NCI-H1417 (cell line): ENCODE measurements at regions not wholly inside any gene's neighbourhood (a gene's known extent, or its start where the extent isn't known, plus 50 kb on each side); places are given as distances from the start of the nearest gene placed in this dataset.

Experiments used
- DNase-seq, 3 experiments: peaks; one replicate each; lab custom pipeline; 2025; lab: John Stamatoyannopoulos, UW

DNA sequence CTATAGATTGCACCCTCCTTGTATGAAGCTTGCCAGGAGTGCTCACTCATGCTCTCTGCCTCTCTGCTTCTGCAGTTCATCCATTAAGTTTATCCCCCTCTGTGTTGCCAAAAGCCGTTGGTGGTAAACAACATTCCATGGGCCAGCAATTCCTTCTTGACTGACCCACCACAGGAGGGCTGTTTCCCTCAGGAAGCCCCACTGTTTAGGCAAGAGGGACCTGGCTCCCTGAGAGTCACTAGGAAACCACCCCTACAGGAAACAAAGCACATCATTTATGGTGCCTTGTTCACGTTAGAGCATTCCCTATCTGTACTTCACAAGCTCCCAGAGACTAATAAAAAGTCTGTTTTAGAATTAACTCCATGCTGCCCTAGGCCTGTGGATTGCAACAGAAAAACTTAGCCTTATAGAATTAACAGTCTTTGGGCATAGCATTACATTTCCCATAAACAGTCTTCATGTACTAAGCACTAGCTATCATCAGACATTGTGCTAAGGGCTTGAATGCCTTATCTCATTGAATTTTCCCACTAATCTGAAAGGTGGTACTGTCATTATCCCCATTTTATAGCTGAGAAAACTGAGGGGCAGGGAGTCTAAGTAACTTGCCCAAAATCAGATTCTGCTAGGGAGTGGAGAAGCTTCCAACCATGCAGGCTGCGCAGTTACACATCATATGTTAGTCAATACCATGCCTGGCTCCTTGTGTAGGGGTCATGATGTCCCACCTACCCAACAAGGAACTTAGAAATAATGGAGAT is 149.9 kb downstream of the SHQ1 start:
- DNase-seq, result peak in 1 of 3 experiments; percentile 9

DNA sequence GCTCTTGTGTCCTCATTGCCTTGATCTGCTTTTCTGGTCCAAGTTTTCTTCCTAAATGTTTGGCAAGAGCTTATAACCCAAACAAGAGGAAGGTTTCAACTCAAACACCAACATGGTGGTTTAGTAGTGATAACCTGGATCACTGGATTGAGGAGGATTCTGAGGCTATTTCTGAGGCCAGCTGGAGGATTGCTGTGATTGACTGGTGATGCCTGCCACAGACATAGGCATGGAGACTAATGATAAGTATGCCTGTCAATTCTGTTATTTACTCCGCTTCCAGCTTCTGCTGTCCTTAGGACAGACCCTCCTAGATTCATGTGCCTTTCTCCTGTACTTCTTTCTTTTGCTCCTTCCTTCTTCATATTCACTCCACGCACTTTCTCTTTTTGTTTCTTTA is 150.5 kb downstream of the SHQ1 start:
- no peak for DNase-seq

- DNase-seq, result peak in 1 of 3 experiments; percentile 4
Observed at GRCh38 chr3:72696815-72697214, 151.4 kb downstream of the SHQ1 start.

DNA sequence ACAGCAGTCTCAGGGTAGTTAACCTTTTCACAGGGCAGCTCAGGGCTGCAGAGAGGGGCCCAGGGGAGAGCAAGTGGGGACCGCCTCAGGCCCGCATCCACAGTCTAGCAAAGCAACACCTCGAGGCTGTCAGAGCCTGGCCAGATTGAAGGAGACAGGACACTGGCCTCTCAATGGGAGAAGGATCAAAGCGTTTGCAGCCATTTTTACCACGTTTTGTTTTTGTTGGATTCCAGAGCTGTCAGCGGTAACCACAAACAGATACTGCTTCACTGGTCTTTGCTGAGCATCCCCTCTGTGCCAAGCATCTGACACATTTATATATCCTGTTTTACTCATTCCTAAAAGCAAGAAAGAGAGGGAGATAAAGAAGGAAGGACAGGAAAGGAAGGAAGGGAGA is 153.8 kb downstream of the SHQ1 start:
- no peak for DNase-seq

- peak in 1 of 3 experiments; percentile 22 for DNase-seq
Observed at GRCh38 chr3:72692990-72693389, 155.3 kb downstream of the SHQ1 start.

DNA sequence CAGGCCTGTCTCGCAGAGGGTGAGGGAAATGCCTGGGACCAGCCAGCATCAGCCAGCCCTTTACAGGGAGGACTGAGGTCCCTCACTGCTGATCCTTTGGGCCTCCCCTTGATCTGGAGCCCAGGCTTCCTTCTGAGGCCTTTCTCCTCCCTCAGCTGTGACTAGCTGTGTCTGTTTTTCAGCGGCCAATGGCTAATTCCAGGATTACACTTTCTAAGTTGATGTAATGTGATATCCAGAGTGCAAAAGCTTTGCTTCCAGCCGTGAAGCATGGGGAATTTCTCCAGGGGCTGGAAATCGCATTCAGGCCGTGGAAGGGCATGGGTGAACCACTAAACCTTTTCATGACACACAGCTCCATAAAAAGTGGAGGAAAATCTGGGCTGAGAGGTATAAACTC is 157.6 kb downstream of the SHQ1 start:
- DNase-seq, result peak in 1 of 3 experiments; percentile 3

DNA sequence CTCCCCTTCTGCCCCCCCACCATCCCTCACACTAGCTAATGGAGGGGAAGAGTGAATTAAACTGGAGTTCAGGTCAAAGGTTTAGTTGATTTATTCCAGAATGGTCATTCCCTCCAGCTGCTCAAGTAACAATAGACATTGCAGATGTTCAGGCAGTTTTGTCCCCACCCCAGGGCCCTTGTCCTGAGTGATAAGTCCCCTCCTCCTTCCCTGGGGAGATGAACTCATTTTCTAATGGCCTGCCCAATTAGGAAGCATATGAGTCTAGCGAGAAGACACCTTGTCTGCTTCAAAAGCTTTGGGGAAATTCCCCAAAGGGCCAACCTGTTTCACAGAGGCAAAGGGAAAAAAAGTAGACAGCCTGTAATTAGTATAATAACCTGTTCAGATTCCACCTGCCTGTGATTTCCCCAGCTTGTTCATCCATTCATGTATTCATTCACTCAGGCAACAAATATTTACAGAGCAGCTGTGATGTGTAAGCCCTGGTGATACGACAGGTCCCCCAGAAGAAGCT is 165.3 kb downstream of the SHQ1 start:
- peak; percentile 9 to 96 (median 78) for DNase-seq

DNA sequence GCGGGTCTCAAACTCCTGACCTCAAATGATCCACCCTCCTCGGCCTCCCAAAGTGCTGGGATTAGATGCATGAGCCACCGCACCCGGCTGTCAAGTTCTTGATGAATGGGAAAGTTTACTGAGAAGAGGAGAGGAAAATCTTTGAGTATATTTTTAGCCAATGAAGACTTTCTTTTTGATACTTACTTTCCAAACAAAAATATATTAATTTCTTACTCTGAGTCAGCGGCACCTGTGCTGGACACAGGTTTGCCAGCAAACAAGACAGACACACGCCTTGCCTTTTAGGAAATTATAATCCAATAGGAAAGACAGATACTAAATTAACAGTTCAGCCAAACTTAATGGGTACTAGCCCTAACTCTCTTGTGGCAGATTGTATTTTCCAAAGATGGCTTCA is 166.6 kb downstream of the SHQ1 start:
- DNase-seq, result no peak

GRCh38 chr3:72680766-72681165 is 167.5 kb downstream of the SHQ1 start:
- DNase-seq, result no peak

- DNase-seq, result peak in 2 of 3 experiments; percentile 77 to 94
Observed at GRCh38 chr3:72679540-72680198, 168.6 kb downstream of the SHQ1 start.

DNA sequence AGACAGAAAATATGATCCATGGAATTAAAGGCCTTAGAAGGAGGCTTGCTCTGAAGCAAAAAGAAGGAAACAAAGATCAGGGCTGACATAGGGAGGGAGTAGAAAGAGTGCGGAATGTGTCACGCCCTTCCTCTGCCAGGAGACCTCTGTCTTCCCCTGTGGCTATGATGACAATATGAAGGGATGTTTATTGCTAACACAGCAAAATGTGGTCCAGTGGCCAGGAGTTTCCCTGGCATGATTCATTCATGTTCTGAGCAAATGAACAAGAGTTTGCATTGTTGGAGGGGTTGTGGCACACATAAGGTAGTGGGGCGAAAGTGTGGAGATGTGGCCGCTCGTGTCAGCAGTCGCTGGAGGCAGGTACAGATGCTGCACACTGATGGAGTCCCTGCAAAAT is 169.4 kb downstream of the SHQ1 start:
- DNase-seq, result no peak

GRCh38 chr3:72678380-72678779 is 169.9 kb downstream of the SHQ1 start:
- DNase-seq, result no peak

- no peak for DNase-seq
Observed at GRCh38 chr3:72675243-72675642, 173.0 kb downstream of the SHQ1 start.

DNA sequence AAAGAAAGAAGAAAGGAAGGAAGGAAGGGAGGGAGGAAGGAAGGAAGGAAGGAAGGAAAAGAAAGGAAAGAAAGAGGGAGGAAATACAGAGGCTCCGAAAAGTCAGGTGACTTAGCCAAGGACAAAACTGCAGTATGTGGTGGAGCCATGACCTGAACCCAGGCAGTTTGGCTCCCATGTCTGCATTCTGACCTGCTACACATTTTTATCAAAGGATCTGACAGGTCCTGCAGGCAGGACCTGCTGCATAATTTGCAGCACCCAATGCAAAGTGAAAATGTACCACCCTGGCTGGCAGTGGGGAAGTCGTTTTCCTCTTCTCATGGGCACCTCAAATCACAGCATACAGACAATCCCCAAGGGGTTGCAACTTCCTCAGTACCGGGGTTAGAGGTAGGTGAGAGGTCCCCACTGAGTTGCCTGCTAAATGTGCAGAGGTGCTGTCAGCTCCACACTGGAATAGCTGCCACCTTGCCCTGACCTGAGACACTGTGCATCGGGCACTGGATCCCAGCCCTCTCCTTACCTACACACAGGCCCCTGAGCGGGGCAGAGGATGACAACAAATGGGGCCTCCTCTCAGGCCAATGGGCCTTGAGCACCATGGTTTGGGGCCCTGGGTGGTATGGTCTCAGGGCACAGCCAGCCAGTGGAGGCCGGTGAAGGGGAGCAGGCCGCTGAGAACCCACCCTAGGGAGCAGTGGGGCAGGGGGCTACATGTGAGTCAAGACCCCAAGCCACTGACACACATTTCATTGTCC is 175.1 kb downstream of the SHQ1 start:
- DNase-seq, result no peak

DNA sequence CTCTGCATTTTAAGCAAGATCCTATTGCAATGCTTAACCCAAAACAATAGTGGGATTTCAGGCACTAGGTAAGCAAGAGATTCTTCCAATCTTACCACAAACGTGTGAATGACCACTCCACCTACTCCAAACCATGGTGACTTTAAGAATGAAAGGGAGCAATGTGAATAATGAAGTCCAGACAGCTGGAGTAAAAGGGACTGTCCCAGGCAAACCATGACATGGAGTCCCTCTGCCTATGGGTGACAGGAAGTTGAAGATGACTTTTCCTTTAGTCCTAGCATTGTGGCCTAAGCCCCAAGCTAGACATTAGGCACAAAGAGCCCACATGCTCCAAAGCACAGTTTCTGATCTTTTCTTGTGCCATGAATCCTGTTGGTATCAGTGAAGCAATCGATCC is 179.0 kb downstream of the SHQ1 start:
- DNase-seq, result no peak

GRCh38 chr3:72666447-72666755 is 181.8 kb downstream of the SHQ1 start:
- no peak for DNase-seq

DNA sequence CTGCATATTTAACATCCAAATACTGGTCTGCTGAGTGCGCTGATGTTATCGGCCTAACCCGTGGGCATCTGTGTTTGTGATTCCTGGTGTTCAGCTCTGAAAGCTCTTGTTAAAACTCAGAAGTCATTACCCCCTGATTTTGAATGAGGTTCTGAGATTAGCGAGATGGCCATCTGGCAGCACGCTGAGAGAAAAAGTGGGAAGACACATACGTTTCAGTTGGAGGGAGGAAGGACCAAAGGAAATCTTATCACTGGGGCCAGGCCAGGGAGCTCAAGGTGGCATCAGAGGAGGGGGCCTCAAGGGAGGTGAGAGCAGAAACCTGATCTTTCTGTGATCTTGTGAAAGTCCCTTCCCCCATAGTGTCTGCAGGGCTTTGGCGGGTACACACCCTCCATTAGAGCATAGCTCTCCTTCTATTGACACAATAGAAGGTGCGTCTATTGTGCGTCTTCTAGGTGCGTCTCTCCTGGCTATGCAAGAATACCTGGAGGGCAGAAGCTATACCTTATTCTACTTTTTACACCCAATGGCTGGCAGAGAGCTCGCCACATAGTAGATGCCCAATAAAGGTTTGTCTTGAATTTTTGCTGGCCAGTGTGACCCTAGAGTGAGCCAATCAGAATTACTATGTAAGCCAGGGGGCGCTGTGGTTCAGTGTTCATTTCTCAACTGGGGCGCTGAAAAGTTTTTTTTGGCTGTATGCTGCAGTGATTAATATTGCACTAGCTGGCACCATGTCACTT is 182.4 kb downstream of the SHQ1 start:
- peak in 2 of 3 experiments; percentile 9 to 18 for DNase-seq

DNA sequence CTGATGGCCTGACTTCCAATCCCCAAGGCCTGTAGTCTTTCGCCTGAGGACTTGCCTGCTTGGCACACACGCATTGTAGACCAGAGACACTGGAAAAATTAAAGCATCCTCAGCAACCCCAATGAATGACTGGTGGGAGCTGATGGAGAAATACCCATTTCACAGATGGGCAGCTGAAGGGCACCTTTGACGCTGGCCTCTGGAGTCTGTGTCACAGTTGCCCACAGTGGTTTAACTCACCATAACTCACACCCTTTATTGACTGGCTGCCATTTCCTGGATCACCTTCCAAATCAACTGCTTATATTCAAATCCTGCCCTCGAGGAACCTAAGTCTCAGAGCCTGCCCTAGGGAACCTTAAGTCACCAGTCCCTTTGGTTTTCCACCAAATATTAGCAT is 183.1 kb downstream of the SHQ1 start:
- DNase-seq, result no peak

DNA sequence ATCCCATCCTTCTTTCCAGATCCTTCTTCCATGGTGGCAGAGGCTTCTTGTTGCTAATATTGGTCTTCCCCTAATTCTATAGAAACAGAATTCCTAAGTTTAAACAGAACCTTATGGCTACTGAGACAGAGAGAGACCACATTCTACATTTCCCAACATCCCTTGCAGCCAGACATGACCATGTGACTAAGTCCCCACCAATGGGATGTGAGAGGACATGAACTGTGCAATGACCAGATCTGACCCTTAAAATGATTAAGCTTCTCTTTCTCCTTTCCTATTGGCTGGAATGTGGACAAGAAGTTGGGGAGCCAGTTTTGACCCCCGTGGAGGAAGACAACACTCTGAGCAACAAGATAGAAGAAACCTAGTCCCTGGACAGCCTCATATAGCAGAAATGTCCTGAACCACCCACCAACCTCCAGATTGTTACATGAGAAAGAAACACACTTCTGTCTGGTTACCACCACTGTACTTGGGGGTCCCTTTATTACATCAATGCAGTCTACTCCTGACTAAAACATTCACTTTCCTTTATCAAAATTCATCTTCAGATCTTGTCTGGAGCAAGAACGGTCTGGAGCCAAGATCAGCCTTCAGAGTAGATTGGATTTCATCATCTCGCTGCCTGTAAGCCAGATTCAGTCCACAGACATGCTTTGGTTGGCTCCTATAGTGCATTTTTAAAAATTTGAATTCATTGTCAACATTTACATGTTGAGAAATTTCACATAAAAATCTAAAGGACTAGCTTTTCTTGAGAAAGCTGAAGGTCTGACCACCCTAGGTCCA is 183.9 kb downstream of the SHQ1 start:
- no peak for DNase-seq

GRCh38 chr3:72663429-72663828 is 184.8 kb downstream of the SHQ1 start:
- peak; percentile 30 to 78 (median 65) for DNase-seq

DNA sequence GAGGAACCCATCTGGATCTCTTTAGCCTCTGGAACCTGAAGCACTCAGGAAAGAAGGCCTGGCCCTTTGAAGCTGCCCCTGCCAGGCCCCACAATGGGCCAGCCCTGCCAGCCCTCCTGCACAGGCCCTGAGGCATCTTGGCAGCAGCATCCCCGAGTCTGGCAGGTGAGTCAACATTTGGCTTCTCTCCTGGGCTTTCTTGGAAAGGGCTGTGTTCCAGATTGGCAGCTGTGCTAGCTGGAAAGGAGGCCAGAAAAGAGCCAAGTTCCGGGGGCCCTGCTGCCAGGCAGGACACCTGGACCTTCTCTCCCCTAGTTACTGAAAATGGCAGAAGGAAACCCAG is 187.2 kb downstream of the SHQ1 start:
- peak in 2 of 3 experiments; percentile 37 to 72 for DNase-seq
